GM19438 (cell line): ENCODE measurements at regions not wholly inside any gene's neighbourhood (a gene's known extent, or its start where the extent isn't known, plus 50 kb on each side); places are given as distances from the start of the nearest gene placed in this dataset.

Experiments used
- ATAC-seq: cut with Tn5 transposase; IDR thresholded peaks from one replicate; pipeline ENCODE4 v1.9.1; 2021; ENCODE audit warnings: low read depth; ENCODE audit not compliant: unreplicated experiment

GRCh38 chr4:20393486-20394100, 141.9 kb downstream of the SLIT2 start:
- no peak for ATAC-seq

- ATAC-seq: no peak
Measured at GRCh38 chr4:20394512-20394911, 142.8 kb downstream of the SLIT2 start.

- no peak for ATAC-seq
Measured at GRCh38 chr4:20395160-20395773, 143.6 kb downstream of the SLIT2 start.

- ATAC-seq: no peak
Measured at GRCh38 chr4:20403290-20403689, 151.6 kb downstream of the SLIT2 start.

GRCh38 chr4:20403846-20404245, 152.1 kb downstream of the SLIT2 start:
- no peak for ATAC-seq

- no peak for ATAC-seq
Measured at GRCh38 chr4:20408611-20409010, 156.9 kb downstream of the SLIT2 start.

GRCh38 chr4:20412072-20412471, 160.4 kb downstream of the SLIT2 start:
- no peak for ATAC-seq

- no peak for ATAC-seq
Measured at GRCh38 chr4:20416800-20417199, 165.1 kb downstream of the SLIT2 start.

GRCh38 chr4:20418861-20419451, 167.3 kb downstream of the SLIT2 start:
- peak; percentile 97 for ATAC-seq

GRCh38 chr4:20420916-20421602, 169.4 kb downstream of the SLIT2 start:
- no peak for ATAC-seq

GRCh38 chr4:20421603-20421985, 169.9 kb downstream of the SLIT2 start:
- no peak for ATAC-seq

- ATAC-seq: peak; percentile 48
Measured at GRCh38 chr4:20422398-20422797, 170.7 kb downstream of the SLIT2 start.

- ATAC-seq: no peak
Measured at GRCh38 chr4:20423420-20423819, 171.7 kb downstream of the SLIT2 start.

GRCh38 chr4:20426028-20426427, 174.3 kb downstream of the SLIT2 start:
- no peak for ATAC-seq

- ATAC-seq: no peak
Measured at GRCh38 chr4:20428436-20429160, 176.9 kb downstream of the SLIT2 start.

GRCh38 chr4:20430259-20430941, 178.7 kb downstream of the SLIT2 start:
- no peak for ATAC-seq

GRCh38 chr4:20431543-20431951, 179.8 kb downstream of the SLIT2 start:
- ATAC-seq: no peak

GRCh38 chr4:20432088-20432487, 180.4 kb downstream of the SLIT2 start:
- no peak for ATAC-seq

- ATAC-seq: no peak
Measured at GRCh38 chr4:20433097-20433705, 181.5 kb downstream of the SLIT2 start.

GRCh38 chr4:20440170-20440569, 188.5 kb downstream of the SLIT2 start:
- ATAC-seq: no peak
